WI38 (cell line): ENCODE measurements at regions not wholly inside any gene's neighbourhood (a gene's known extent, or its start where the extent isn't known, plus 50 kb on each side); places are given as distances from the start of the nearest gene placed in this dataset.

Source experiments
- H3K4me3 ChIP-seq: 2 replicates; pipeline ENCODE4 v1.5.1; 2011; ENCODE audit warnings: low read depth, mild to moderate bottlenecking, control low read depth, low read length
- CTCF ChIP-seq: IDR thresholded peaks from 2 replicates; pipeline ENCODE4 v1.5.1; 2012; ENCODE audit warnings: low read depth, mild to moderate bottlenecking, control low read depth, low read length

GRCh38 chr1:58885998-58886397 lies 102.2 kb upstream of the JUN start:
- TF ChIP-seq CTCF: no peak
- H3K4me3 ChIP-seq: no peak overlapping the region

GRCh38 chr1:58886611-58887010 lies 102.8 kb upstream of the JUN start:
- no peak overlapping the region for H3K4me3 ChIP-seq
- no peak for TF ChIP-seq CTCF

GRCh38 chr1:58887059-58887458 lies 103.2 kb upstream of the JUN start:
- H3K4me3 ChIP-seq: no peak overlapping the region
- no peak for TF ChIP-seq CTCF

- TF ChIP-seq CTCF: no peak
- no peak overlapping the region for H3K4me3 ChIP-seq
These were observed 105.0 kb upstream of the JUN start for GRCh38 chr1:58888833-58889232.

GRCh38 chr1:58890113-58890512 lies 106.3 kb upstream of the JUN start:
- no peak for TF ChIP-seq CTCF
- H3K4me3 ChIP-seq: no peak overlapping the region

GRCh38 chr1:58890609-58891008 lies 106.8 kb upstream of the JUN start:
- no peak overlapping the region for H3K4me3 ChIP-seq
- no peak for TF ChIP-seq CTCF

GRCh38 chr1:58891347-58891746 lies 107.5 kb upstream of the JUN start:
- TF ChIP-seq CTCF: no peak

More at GRCh38 chr1:58891347-58891746, 107.5 kb upstream of the JUN start:
- H3K4me3 ChIP-seq: no peak overlapping the region
